ENCODE measurements at regions not wholly inside any gene's neighbourhood (a gene's known extent, or its start where the extent isn't known, plus 50 kb on each side); places are given as distances from the start of the nearest gene placed in this dataset.

DNA sequence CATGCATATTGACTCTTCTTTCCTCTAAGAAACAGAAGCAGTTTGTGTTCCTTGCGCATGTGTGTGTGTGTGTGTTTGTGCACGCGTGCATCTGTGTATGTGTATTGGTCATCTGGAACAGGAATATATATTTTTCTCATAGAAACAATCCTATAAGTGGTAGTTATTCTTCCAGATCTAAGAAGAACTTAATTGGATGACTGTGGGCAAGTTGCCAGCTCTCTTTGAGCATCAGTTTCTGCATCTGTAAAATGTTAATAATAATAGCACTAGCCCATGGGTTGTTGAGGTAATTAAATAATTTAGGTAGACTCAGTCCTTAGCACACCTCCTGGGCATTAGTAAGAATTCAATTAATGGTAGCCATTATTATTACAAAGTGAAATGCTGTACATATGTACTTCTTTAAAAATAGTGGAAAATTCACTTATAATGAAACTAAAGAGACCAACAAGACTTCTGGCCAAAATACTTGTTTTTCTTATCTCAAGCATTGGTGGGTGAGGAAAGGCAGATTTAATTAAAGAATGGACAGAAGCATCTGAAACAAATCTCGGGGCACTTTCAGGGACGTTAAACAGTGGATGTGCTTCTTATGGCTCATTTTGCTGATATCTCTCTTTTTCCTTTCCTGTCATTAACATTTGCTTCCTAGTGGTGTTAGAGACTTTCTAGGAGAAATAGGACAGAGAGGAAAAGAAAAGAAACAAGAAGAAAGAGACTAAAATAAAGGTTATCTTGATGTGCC is 124.9 kb upstream of the HABP2 start:
- no peak for TF ChIP-seq CTCF (conservative IDR thresholded peaks at IDR 0.05 in 1 of 2, IDR thresholded peaks at IDR 0.05 in 1 of 2; ENCODE audit: low read depth in 1 of 2, low read length in 2 of 2)
- TF ChIP-seq EZH2 (IDR thresholded peaks at IDR 0.05; ENCODE audit: low read length, missing control alignments), result no peak

Measured in fibroblast of lung (primary cell).